ENCODE measurements at regions not wholly inside any gene's neighbourhood (a gene's known extent, or its start where the extent isn't known, plus 50 kb on each side); places are given as distances from the start of the nearest gene placed in this dataset.

DNA sequence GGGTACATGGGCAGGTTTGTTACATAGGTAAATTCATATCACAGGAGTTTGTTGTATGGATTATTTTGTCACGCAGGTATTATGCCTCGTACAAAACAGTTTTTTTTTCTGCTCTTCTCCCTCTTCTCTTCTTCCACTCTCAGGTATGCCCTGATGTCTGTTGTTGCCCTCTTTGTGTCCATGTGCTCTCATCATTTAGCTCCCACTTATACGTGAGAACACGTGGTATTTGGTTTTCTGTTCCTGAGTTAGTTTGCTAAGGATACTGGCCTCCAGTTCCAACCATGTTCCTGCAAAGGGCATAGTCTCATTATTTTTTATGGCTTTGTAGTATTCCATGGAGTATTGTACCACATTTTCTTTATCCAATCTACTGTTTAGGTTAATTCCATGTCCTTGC, 65.7 kb downstream of the UNC5CL start:
- no peaks in the 10 kb centered on the region for H3K4me1 ChIP-seq (ENCODE audit: control insufficient read depth, low read length)
- H3K9me3 ChIP-seq (ENCODE audit: control insufficient read depth, insufficient read depth, low read length) = no peaks in the 10 kb centered on the region
- H3F3A ChIP-seq (ENCODE audit: control insufficient read depth, insufficient read depth) = no peaks in the 10 kb centered on the region
- H3K36me3 ChIP-seq (ENCODE audit: control insufficient read depth, low read length) = no peaks in the 10 kb centered on the region
- H3K27ac ChIP-seq (ENCODE audit: low read depth, low read length) = no peak overlapping the region
- H3K27me3 ChIP-seq (ENCODE audit: control insufficient read depth, low read length) = peaks cover 6% of the 10 kb centered on the region; the same call in 1 of the 2 replicates
- no peaks in the 10 kb centered on the region for H3K79me2 ChIP-seq (ENCODE audit: control insufficient read depth, low read length)
- no peaks in the 10 kb centered on the region for H4K20me1 ChIP-seq (ENCODE audit: control insufficient read depth, insufficient read depth, low read depth, low read length)
- no peak overlapping the region for H3K4me2 ChIP-seq (ENCODE audit: low read length)
- TF ChIP-seq, protein P1, sequence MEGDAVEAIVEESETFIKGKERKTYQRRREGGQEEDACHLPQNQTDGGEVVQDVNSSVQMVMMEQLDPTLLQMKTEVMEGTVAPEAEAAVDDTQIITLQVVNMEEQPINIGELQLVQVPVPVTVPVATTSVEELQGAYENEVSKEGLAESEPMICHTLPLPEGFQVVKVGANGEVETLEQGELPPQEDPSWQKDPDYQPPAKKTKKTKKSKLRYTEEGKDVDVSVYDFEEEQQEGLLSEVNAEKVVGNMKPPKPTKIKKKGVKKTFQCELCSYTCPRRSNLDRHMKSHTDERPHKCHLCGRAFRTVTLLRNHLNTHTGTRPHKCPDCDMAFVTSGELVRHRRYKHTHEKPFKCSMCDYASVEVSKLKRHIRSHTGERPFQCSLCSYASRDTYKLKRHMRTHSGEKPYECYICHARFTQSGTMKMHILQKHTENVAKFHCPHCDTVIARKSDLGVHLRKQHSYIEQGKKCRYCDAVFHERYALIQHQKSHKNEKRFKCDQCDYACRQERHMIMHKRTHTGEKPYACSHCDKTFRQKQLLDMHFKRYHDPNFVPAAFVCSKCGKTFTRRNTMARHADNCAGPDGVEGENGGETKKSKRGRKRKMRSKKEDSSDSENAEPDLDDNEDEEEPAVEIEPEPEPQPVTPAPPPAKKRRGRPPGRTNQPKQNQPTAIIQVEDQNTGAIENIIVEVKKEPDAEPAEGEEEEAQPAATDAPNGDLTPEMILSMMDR (IDR thresholded peaks at IDR 0.05; ENCODE audit: low read depth, low read length, poor library complexity, severe bottlenecking) = no peak
- no peak for TF ChIP-seq EZH2phosphoT487 (IDR thresholded peaks at IDR 0.05; ENCODE audit: borderline replicate concordance, low read length)
- H3K4me3 ChIP-seq (ENCODE audit: low read length) = no peak overlapping the region
- no peaks in the 10 kb centered on the region for H3K9me2 ChIP-seq (replicated peaks; ENCODE audit: control insufficient read depth, low read length)

DNA sequence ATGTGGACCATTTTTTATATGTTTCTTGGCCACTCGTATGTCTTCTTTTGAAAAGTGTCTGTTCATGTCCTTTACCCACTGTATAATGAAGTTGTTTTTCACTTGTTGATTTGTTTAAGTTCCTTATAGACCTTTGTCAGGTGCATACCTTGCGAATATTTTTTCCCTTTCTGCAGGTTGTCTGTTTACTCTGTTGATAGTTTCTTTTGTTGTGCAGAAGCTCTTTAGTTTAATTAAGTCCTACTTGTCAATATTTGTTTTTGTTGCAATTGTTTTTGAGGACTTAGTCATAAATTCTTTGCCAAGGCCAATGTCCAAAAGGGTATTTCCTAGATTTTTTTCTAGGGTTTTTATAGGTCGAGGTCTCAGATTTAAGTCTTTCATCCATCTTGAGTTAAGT, 66.2 kb downstream of the UNC5CL start:
- Histone ChIP-seq H3K4me3 (ENCODE audit: low read length) (no peak overlapping the region), H3K9me3 (ENCODE audit: control insufficient read depth, insufficient read depth, low read length) (no peaks in the 10 kb centered on the region)

DNA sequence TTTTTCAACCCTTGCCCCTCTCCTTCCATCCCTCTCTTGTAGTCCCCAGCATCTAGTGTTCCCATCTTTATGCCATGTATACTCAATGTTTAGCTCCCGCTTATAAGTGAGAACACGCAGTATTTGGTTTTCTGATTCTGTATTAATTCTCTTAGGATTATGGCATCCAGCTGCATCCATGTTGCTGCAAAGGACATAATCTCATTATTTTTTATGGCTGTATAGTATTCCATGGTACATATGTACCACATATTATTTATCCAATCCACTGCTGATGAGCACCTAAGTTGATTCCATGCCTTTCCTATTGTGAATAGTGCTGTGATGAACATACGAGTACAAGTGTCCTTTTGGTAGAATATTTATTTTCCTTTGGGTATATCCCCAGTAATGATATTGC, 66.8 kb downstream of the UNC5CL start:
- no peaks in the 10 kb centered on the region for H3K79me2 ChIP-seq (ENCODE audit: control insufficient read depth, low read length)
- H3K36me3 ChIP-seq (ENCODE audit: control insufficient read depth, low read length) = no peaks in the 10 kb centered on the region
- no peak overlapping the region for H3K27ac ChIP-seq (ENCODE audit: low read depth, low read length)
- H3K27me3 ChIP-seq (ENCODE audit: control insufficient read depth, low read length) = peaks cover 8% of the 10 kb centered on the region; the same call in 1 of the 2 replicates
- no peaks in the 10 kb centered on the region for H3F3A ChIP-seq (ENCODE audit: control insufficient read depth, insufficient read depth)
- TF ChIP-seq, protein P1 (IDR thresholded peaks at IDR 0.05; ENCODE audit: low read depth, low read length, poor library complexity, severe bottlenecking) = no peak
- no peak for TF ChIP-seq EZH2phosphoT487 (IDR thresholded peaks at IDR 0.05; ENCODE audit: borderline replicate concordance, low read length)
- no peaks in the 10 kb centered on the region for H3K4me1 ChIP-seq (ENCODE audit: control insufficient read depth, low read length)
- H3K4me2 ChIP-seq (ENCODE audit: low read length) = no peak overlapping the region
- no peaks in the 10 kb centered on the region for H4K20me1 ChIP-seq (ENCODE audit: control insufficient read depth, insufficient read depth, low read depth, low read length)
- H3K9me3 ChIP-seq (ENCODE audit: control insufficient read depth, insufficient read depth, low read length) = no peaks in the 10 kb centered on the region
- no peaks in the 10 kb centered on the region for H3K9me2 ChIP-seq (replicated peaks; ENCODE audit: control insufficient read depth, low read length)
- H3K4me3 ChIP-seq (ENCODE audit: low read length) = no peak overlapping the region

More for the DNA sequence above, 66.2 kb downstream of the UNC5CL start:
- no peak overlapping the region for H3K4me2 ChIP-seq (ENCODE audit: low read length)
- no peak overlapping the region for H3K27ac ChIP-seq (ENCODE audit: low read depth, low read length)
- no peaks in the 10 kb centered on the region for H3K79me2 ChIP-seq (ENCODE audit: control insufficient read depth, low read length)
- H3K27me3 ChIP-seq (ENCODE audit: control insufficient read depth, low read length) = peaks cover 6% of the 10 kb centered on the region; the same call in 1 of the 2 replicates
- H4K20me1 ChIP-seq (ENCODE audit: control insufficient read depth, insufficient read depth, low read depth, low read length) = no peaks in the 10 kb centered on the region
- no peaks in the 10 kb centered on the region for H3K4me1 ChIP-seq (ENCODE audit: control insufficient read depth, low read length)
- H3K36me3 ChIP-seq (ENCODE audit: control insufficient read depth, low read length) = no peaks in the 10 kb centered on the region
- no peaks in the 10 kb centered on the region for H3K9me2 ChIP-seq (replicated peaks; ENCODE audit: control insufficient read depth, low read length)
- TF ChIP-seq, protein P1 (IDR thresholded peaks at IDR 0.05; ENCODE audit: low read depth, low read length, poor library complexity, severe bottlenecking) = no peak
- no peak for TF ChIP-seq EZH2phosphoT487 (IDR thresholded peaks at IDR 0.05; ENCODE audit: borderline replicate concordance, low read length)
- no peaks in the 10 kb centered on the region for H3F3A ChIP-seq (ENCODE audit: control insufficient read depth, insufficient read depth)

All from DOHH2 (cell line).